Tibial nerve (tissue), 4 donors: ENCODE measurements at regions not wholly inside any gene's neighbourhood (a gene's known extent, or its start where the extent isn't known, plus 50 kb on each side); places are given as distances from the start of the nearest gene placed in this dataset.

Source experiments
- DNase-seq, 2 donors: peaks; one replicate each; pipeline ENCODE4 v3.0.0-alpha.2; 2019; ENCODE audit warnings: low spot score in 2 of 2
- H3K27ac ChIP-seq, 4 donors: fragments of 200-600 bp; sonication (generic) in 3 of 4; one replicate each; pipeline ENCODE4 v1.5.1; 2017 to 2019; ENCODE audit warnings: mild to moderate bottlenecking in 1 of 4
- H3K27me3 ChIP-seq, 2 donors: fragments of 200-600 bp; sonication (generic) in 1 of 2; one replicate each; pipeline versions ENCODE4 v1.5.1 to v1.6.0; 2017 to 2019
- H3K36me3 ChIP-seq, 3 donors: fragments of 200-600 bp; sonication (generic); one replicate each; pipeline ENCODE4 v1.5.1; 2018 to 2019
- H3K4me1 ChIP-seq, 4 donors: fragments of 200-600 bp; sonication (generic) in 3 of 4; one replicate each; pipeline ENCODE4 v1.5.1; 2017 to 2019
- H3K4me3 ChIP-seq, 4 donors: fragments of 200-600 bp; sonication (generic) in 3 of 4; one replicate each; pipeline ENCODE4 v1.5.1; 2017 to 2019; ENCODE audit warnings: mild to moderate bottlenecking in 1 of 4, moderate library complexity in 1 of 4
- H3K9me3 ChIP-seq, 4 donors: fragments of 200-600 bp; sonication (generic) in 3 of 4; one replicate each; pipeline ENCODE4 v1.5.1; 2017 to 2019
- CTCF ChIP-seq, 5 experiments: fragments of 200-600 bp in 3 of 5; fragments of 450-650 bp in 2 of 5; sonication (generic) in 3 of 5; IDR thresholded peaks; one replicate each; pipeline ENCODE4 v1.5.1; 2016 to 2019; ENCODE audit warnings: antibody characterized with exemption in 5 of 5, mild to moderate bottlenecking in 3 of 5, moderate library complexity in 2 of 5
- EP300 ChIP-seq, 2 donors: sonication (generic); formaldehyde crosslinking; IDR thresholded peaks; one replicate each; pipeline ENCODE4 v1.6.1; 2017; ENCODE audit warnings: antibody characterized with exemption in 2 of 2, mild to moderate bottlenecking in 1 of 2
- POLR2A ChIP-seq, 2 donors: fragments of 450-650 bp; IDR thresholded peaks; one replicate each; pipeline ENCODE4 v1.6.1; 2017; ENCODE audit warnings: antibody characterized with exemption in 2 of 2, mild to moderate bottlenecking in 2 of 2, moderate library complexity in 2 of 2
- WGBS, 2 donors: methylation state at CpG; one replicate each; pipeline ENCODE4 v1.1.5; 2018; 5-methylcytosine and 5-hydroxymethylcytosine counted together

- Histone ChIP-seq H3K4me1 (no peaks in the 10 kb centered on the region), H3K4me3 (no peak overlapping the region), H3K27ac (no peak overlapping the region), H3K27me3 (no peaks in the 10 kb centered on the region), H3K36me3 (no peaks in the 10 kb centered on the region), H3K9me3 (peaks cover 0 to 4% (median 0%) of the 10 kb centered on the region in 4 donors)
- no peak for TF ChIP-seq POLR2A (IDR thresholded peaks at IDR 0.05)
- TF ChIP-seq EP300 (IDR thresholded peaks at IDR 0.05) = no peak
- TF ChIP-seq CTCF (IDR thresholded peaks at IDR 0.05) = no peak
- 89 to 97% methylated on average over 1 of the region's 1 CpG for WGBS, 2 donors
- DNase-seq = no peak
Observed at GRCh38 chr20:55855052-55855451, 150.3 kb downstream of the CBLN4 start.

GRCh38 chr20:55830121-55830827 lies 175.0 kb downstream of the CBLN4 start:
- Histone ChIP-seq H3K4me1 (no peaks in the 10 kb centered on the region), H3K4me3 (no peak overlapping the region), H3K9me3 (peaks cover 0 to 9% (median 0%) of the 10 kb centered on the region in 4 donors), H3K27me3 (no peaks in the 10 kb centered on the region), H3K36me3 (no peaks in the 10 kb centered on the region), H3K27ac (no peak overlapping the region)
- TF ChIP-seq CTCF (IDR thresholded peaks at IDR 0.05) (no peak), POLR2A (IDR thresholded peaks at IDR 0.05) (no peak), EP300 (IDR thresholded peaks at IDR 0.05) (no peak)
- no peak for DNase-seq
- WGBS, 2 donors = 42 to 48% methylated on average over 4 of the region's 4 CpGs

- no peak for DNase-seq
- peaks cover 0 to 8% (median 0%) of the 10 kb centered on the region in 4 donors for H3K9me3 ChIP-seq
- no peak overlapping the region for H3K4me3 ChIP-seq
- WGBS, 2 donors = 67 to 75% methylated on average over 2 of the region's 2 CpGs
- H3K36me3 ChIP-seq = no peaks in the 10 kb centered on the region
- H3K27ac ChIP-seq = no peak overlapping the region
- TF ChIP-seq POLR2A (IDR thresholded peaks at IDR 0.05) = no peak
- TF ChIP-seq CTCF (IDR thresholded peaks at IDR 0.05) = no peak
- TF ChIP-seq EP300 (IDR thresholded peaks at IDR 0.05) = no peak
- no peaks in the 10 kb centered on the region for H3K27me3 ChIP-seq
- H3K4me1 ChIP-seq = no peaks in the 10 kb centered on the region
Observed at GRCh38 chr20:55805138-55805537, 200.2 kb downstream of the CBLN4 start.

- Histone ChIP-seq H3K27me3 (no peaks in the 10 kb centered on the region), H3K4me3 (no peak overlapping the region), H3K9me3 (no peaks in the 10 kb centered on the region), H3K4me1 (no peaks in the 10 kb centered on the region), H3K27ac (no peak overlapping the region), H3K36me3 (no peaks in the 10 kb centered on the region)
- WGBS, 2 donors = 76 to 79% methylated on average over 3 of the region's 3 CpGs
- TF ChIP-seq POLR2A (IDR thresholded peaks at IDR 0.05) (no peak), EP300 (IDR thresholded peaks at IDR 0.05) (no peak), CTCF (IDR thresholded peaks at IDR 0.05) (no peak)
- DNase-seq = no peak
Observed at GRCh38 chr20:55800552-55801245, 204.6 kb downstream of the CBLN4 start.

GRCh38 chr20:55793986-55794385 lies 211.3 kb downstream of the CBLN4 start:
- Histone ChIP-seq H3K4me1 (no peaks in the 10 kb centered on the region), H3K9me3 (no peaks in the 10 kb centered on the region), H3K27me3 (no peaks in the 10 kb centered on the region), H3K27ac (no peak overlapping the region), H3K36me3 (no peaks in the 10 kb centered on the region), H3K4me3 (no peak overlapping the region)
- WGBS, 2 donors = 86 to 88% methylated on average over 3 of the region's 3 CpGs
- TF ChIP-seq EP300 (IDR thresholded peaks at IDR 0.05) = no peak
- TF ChIP-seq POLR2A (IDR thresholded peaks at IDR 0.05) = no peak
- TF ChIP-seq CTCF (IDR thresholded peaks at IDR 0.05) = no peak
- no peak for DNase-seq
